ENCODE measurements at regions not wholly inside any gene's neighbourhood (a gene's known extent, or its start where the extent isn't known, plus 50 kb on each side); places are given as distances from the start of the nearest gene placed in this dataset.

GRCh38 chr12:114895081-114895480 lies 211.1 kb upstream of the TBX3 start (continued):
- TF ChIP-seq DLX4 (CRISPR knock-in tag; IDR thresholded peaks at IDR 0.05) (no peak), NR2C1 (IDR thresholded peaks at IDR 0.05) (no peak), NR2C1 (tag; IDR thresholded peaks at IDR 0.05) (no peak), RNF2 (IDR thresholded peaks at IDR 0.05) (no peak), KDM4B (IDR thresholded peaks at IDR 0.05; ENCODE audit: borderline replicate concordance in 2 of 2, low read depth in 1 of 2) (no peak), RBM39 (optimal IDR thresholded peaks at IDR 0.05; ENCODE audit: low read depth, low read length) (no peak)

- Histone ChIP-seq H3K79me2 (ENCODE audit: control insufficient read depth, insufficient read depth, low read length) (no peaks in the 10 kb centered on the region), H2AFZ (ENCODE audit: low read depth, low read length) (no peak overlapping the region), H3K9me1 (ENCODE audit: control insufficient read depth, insufficient read depth, low read length) (no peaks in the 10 kb centered on the region), H4K20me1 (replicated peaks; ENCODE audit: control insufficient read depth, insufficient read depth, low read length) (no peaks in the 10 kb centered on the region), H3K4me3 (no peak overlapping the region), H3K9me3 (replicated peaks; ENCODE audit: control insufficient read depth, insufficient read depth, low read depth, low read length) (no peaks in the 10 kb centered on the region), H3K27me3 (ENCODE audit: control insufficient read depth in 2 of 2, insufficient read depth in 2 of 2, low read length in 2 of 2) (no peaks in the 10 kb centered on the region; a peak in 1 of 5 replicates), H3K36me3 (ENCODE audit: control insufficient read depth, insufficient read depth, low read length) (no peaks in the 10 kb centered on the region), H3K4me1 (replicated peaks in 1 of 2; ENCODE audit: control insufficient read depth in 2 of 2, insufficient read depth in 2 of 2, low read length in 2 of 2) (no peaks in the 10 kb centered on the region), H3K9ac (ENCODE audit: insufficient read depth in 1 of 2, low read depth in 2 of 2, low read length in 2 of 2) (no peak overlapping the region), H3K4me2 (ENCODE audit: insufficient read depth, low read length) (no peak overlapping the region), H3K27ac (ENCODE audit: extremely low read depth, low read depth, low read length) (no peak overlapping the region)
- ATAC-seq (no peak), DNase-seq (ENCODE audit: extremely low read depth in 1 of 4, low spot score in 3 of 4) (no peak), FAIRE-seq (no peak)
- whole genome bisulfite sequencing (ENCODE audit: insufficient coverage, low coverage, missing lambda C conversion rate), result 0% methylated on average over 2 of the region's 3 CpGs
- no TSS peak for BruUV-seq (replicated peaks)
- POLR2A ChIA-PET, result no interaction called here
- TF ChIP-seq POLR2G (IDR thresholded peaks at IDR 0.05; ENCODE audit: low read depth, low read length) (no peak), SETDB1 (IDR thresholded peaks at IDR 0.05; ENCODE audit: low read length) (no peak), ZNF384 (IDR thresholded peaks at IDR 0.05; ENCODE audit: low read depth, low read length) (no peak), E2F6 (IDR thresholded peaks at IDR 0.05; ENCODE audit: borderline replicate concordance in 1 of 2, extremely low read depth in 1 of 2, insufficient read depth in 1 of 2, insufficient read length in 1 of 2, low read depth in 1 of 2, low read length in 1 of 2, poor library complexity in 1 of 2, severe bottlenecking in 1 of 2) (no peak), KLF1 (tag; IDR thresholded peaks at IDR 0.05) (no peak), ZFX (CRISPR knock-in tag; IDR thresholded peaks at IDR 0.05) (no peak), ZEB2 (IDR thresholded peaks at IDR 0.05) (no peak), ETV6 (IDR thresholded peaks at IDR 0.05; ENCODE audit: borderline replicate concordance in 1 of 2, low read depth in 2 of 2, low read length in 1 of 2) (no peak), ETV6 (CRISPR knock-in tag; IDR thresholded peaks at IDR 0.05; ENCODE audit: borderline replicate concordance) (no peak), ZNF699 (CRISPR knock-in tag; IDR thresholded peaks at IDR 0.05; ENCODE audit: insufficient replicate concordance) (no peak), TEAD1 (CRISPR knock-in tag; IDR thresholded peaks at IDR 0.05) (no peak), TCF7 (IDR thresholded peaks at IDR 0.05; ENCODE audit: borderline replicate concordance) (no peak)
- TF ChIP-seq, protein P1, sequence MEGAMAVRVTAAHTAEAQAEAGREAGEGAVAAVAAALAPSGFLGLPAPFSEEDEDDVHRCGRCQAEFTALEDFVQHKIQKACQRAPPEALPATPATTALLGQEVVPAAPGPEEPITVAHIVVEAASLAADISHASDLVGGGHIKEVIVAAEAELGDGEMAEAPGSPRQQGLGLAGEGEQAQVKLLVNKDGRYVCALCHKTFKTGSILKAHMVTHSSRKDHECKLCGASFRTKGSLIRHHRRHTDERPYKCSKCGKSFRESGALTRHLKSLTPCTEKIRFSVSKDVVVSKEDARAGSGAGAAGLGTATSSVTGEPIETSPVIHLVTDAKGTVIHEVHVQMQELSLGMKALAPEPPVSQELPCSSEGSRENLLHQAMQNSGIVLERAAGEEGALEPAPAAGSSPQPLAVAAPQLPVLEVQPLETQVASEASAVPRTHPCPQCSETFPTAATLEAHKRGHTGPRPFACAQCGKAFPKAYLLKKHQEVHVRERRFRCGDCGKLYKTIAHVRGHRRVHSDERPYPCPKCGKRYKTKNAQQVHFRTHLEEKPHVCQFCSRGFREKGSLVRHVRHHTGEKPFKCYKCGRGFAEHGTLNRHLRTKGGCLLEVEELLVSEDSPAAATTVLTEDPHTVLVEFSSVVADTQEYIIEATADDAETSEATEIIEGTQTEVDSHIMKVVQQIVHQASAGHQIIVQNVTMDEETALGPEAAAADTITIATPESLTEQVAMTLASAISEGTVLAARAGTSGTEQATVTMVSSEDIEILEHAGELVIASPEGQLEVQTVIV (CRISPR knock-in tag; IDR thresholded peaks at IDR 0.05; ENCODE audit: borderline replicate concordance), result no peak
- intact Hi-C loops (cut with micrococcal nuclease), result no loop called here
- CTCF ChIA-PET (ENCODE audit: low intra/inter-chr PET ratio), result no interaction called here
- in situ Hi-C loops (cut with MboI), result no loop called here
These were observed 210.1 kb upstream of the TBX3 start for GRCh38 chr12:114894076-114894475.

All from K562 (cell line).